T-cell (primary cell): ENCODE measurements at regions not wholly inside any gene's neighbourhood (a gene's known extent, or its start where the extent isn't known, plus 50 kb on each side); places are given as distances from the start of the nearest gene placed in this dataset.
"Not testable (repeated sequence)": the region's sequence is repeated elsewhere in the genome, so short reads cannot be mapped to it uniquely, and the experiment has no call there.

Experiments
- ATAC-seq, 4 experiments: fragments of 200-7000 bp in 3 of 4; fragments of 150-1000 bp in 1 of 4; cut with Tn5 transposase; replicated peaks in 1 of 4; 1 replicate in 3 of 4; 2 replicates in 1 of 4; pipeline ENCODE4 v1.10.0; 2021; ENCODE audit warnings: moderate library complexity in 3 of 4, mild to moderate bottlenecking in 2 of 4, moderate number of reproducible peaks in 1 of 4
- CTCF ChIA-PET, 2 donors: fragments of 300-600 bp; sonication (Branson Sonifier 250); formaldehyde crosslinking; loops; one replicate each; lab custom pipeline; 2022; ENCODE audit warnings: antibody characterized with exemption in 2 of 2; lab: Charles Lee
- POLR2A ChIA-PET, 2 donors: fragments of 300-600 bp; sonication (Branson Sonifier 250); formaldehyde crosslinking; loops; one replicate each; lab custom pipeline; 2022; ENCODE audit warnings: antibody characterized with exemption in 2 of 2; lab: Charles Lee
- DNase-seq, 35 experiments: peaks; one replicate each; pipeline versions ENCODE4 v3.0.0 to v3.0.0-alpha.2; 2013 to 2023
- H3K27ac ChIP-seq: one replicate; pipeline ENCODE4 v1.5.1; 2013; ENCODE audit warnings: low read length
- H3K27me3 ChIP-seq, 2 experiments: replicated peaks in 1 of 2; 1 replicate in 1 of 2; 2 replicates in 1 of 2; pipeline versions ENCODE4 v1.6.1 to v1.7.0; 2013; ENCODE audit warnings: low read length in 1 of 2, mixed read lengths in 1 of 2; ENCODE audit not compliant: control insufficient read depth in 2 of 2, insufficient read depth in 2 of 2; ENCODE audit errors: extremely low read depth in 1 of 2
- H3K36me3 ChIP-seq, 2 donors: 1 replicate in 1 of 2; 2 replicates in 1 of 2; pipeline versions ENCODE4 v1.6.1 to v1.7.0; 2013; ENCODE audit warnings: low read length in 1 of 2; ENCODE audit not compliant: control insufficient read depth in 2 of 2, insufficient read depth in 1 of 2; ENCODE audit errors: extremely low read depth in 1 of 2
- H3K4me1 ChIP-seq, 2 experiments: 1 replicate in 1 of 2; 2 replicates in 1 of 2; pipeline versions ENCODE4 v1.6.1 to v1.7.0; 2013; ENCODE audit warnings: low read length in 2 of 2, mixed read lengths in 1 of 2; ENCODE audit not compliant: insufficient read depth in 2 of 2, control insufficient read depth in 1 of 2; ENCODE audit errors: extremely low read depth in 1 of 2
- H3K4me3 ChIP-seq, 2 donors: 1 replicate in 1 of 2; 2 replicates in 1 of 2; pipeline versions ENCODE4 v1.5.1 to v1.7.0; 2013; ENCODE audit warnings: mild to moderate bottlenecking in 2 of 2, low read length in 1 of 2, moderate library complexity in 1 of 2; ENCODE audit not compliant: control insufficient read depth in 1 of 2; ENCODE audit errors: extremely low read depth in 1 of 2
- H3K9me3 ChIP-seq: 2 replicates; pipeline ENCODE4 v1.7.0; 2013
- H3K27ac Mint-ChIP-seq, 2 donors: one replicate each; pipeline ENCODE4 v1.8.0; 2020 to 2021; ENCODE audit warnings: mild to moderate bottlenecking in 2 of 2, mixed read lengths in 2 of 2
- H3K27me3 Mint-ChIP-seq, 2 donors: one replicate each; pipeline ENCODE4 v1.8.0; 2021 to 2022; ENCODE audit warnings: mixed read lengths in 2 of 2
- H3K36me3 Mint-ChIP-seq: one replicate; pipeline ENCODE4 v1.8.0; 2021; ENCODE audit warnings: mixed read lengths
- H3K4me1 Mint-ChIP-seq, 3 donors: one replicate each; pipeline ENCODE4 v1.8.0; 2020 to 2022; ENCODE audit warnings: mixed read lengths in 3 of 3, mild to moderate bottlenecking in 1 of 3
- H3K4me3 Mint-ChIP-seq, 3 donors: one replicate each; pipeline ENCODE4 v1.8.0; 2020 to 2022; ENCODE audit warnings: mild to moderate bottlenecking in 3 of 3, mixed read lengths in 3 of 3, moderate library complexity in 3 of 3
- H3K9me3 Mint-ChIP-seq, 3 donors: one replicate each; pipeline ENCODE4 v1.8.0; 2020 to 2022; ENCODE audit warnings: mixed read lengths in 3 of 3
- WGBS: methylation state at CpG from one replicate; pipeline ENCODE4 v1.1.5; 2013; ENCODE audit warnings: missing lambda C conversion rate; ENCODE audit not compliant: insufficient coverage; 5-methylcytosine and 5-hydroxymethylcytosine counted together

- H3K36me3 ChIP-seq, H3K27ac ChIP-seq, H3K4me3 ChIP-seq, H3K4me1 Mint-ChIP-seq, H3K36me3 Mint-ChIP-seq, H3K9me3 ChIP-seq, H3K4me1 ChIP-seq, POLR2A ChIA-PET, ATAC-seq, CTCF ChIA-PET, H3K4me3 Mint-ChIP-seq, H3K27ac Mint-ChIP-seq, DNase-seq, H3K9me3 Mint-ChIP-seq, H3K27me3 ChIP-seq, H3K27me3 Mint-ChIP-seq: not testable (repeated sequence)
- 80% methylated on average over 3 of the region's 6 CpGs for WGBS
Observed at GRCh38 chr7:32816409-32816948, 75.1 kb downstream of the KBTBD2 start.

GRCh38 chr7:32814779-32815178 is 76.8 kb downstream of the KBTBD2 start:
- H3K4me1 ChIP-seq, DNase-seq, H3K4me1 Mint-ChIP-seq, H3K36me3 ChIP-seq, H3K36me3 Mint-ChIP-seq, H3K4me3 ChIP-seq, H3K4me3 Mint-ChIP-seq, H3K27me3 ChIP-seq, H3K9me3 Mint-ChIP-seq, H3K9me3 ChIP-seq, ATAC-seq, H3K27ac Mint-ChIP-seq, H3K27ac ChIP-seq, POLR2A ChIA-PET, H3K27me3 Mint-ChIP-seq: not testable (repeated sequence)
- CTCF ChIA-PET: interaction anchor here in 1 of 2 donors (0.7 kb wide), 1 partner anchor 169 kb away, joined by 4 read pairs; no protein-coding TSS in a partner anchor

GRCh38 chr7:32809871-32810270 is 81.7 kb downstream of the KBTBD2 start:
- H3K36me3 Mint-ChIP-seq: no peaks in the 10 kb centered on the region
- Histone ChIP-seq H3K36me3 (no peaks in the 10 kb centered on the region), H3K27ac (no peak overlapping the region), H3K4me3 (no peak overlapping the region), H3K9me3 (no peaks in the 10 kb centered on the region), H3K4me1 (no peaks in the 10 kb centered on the region), H3K27me3 (peaks cover 0 to 7% of the 10 kb centered on the region in 2 experiments)
- H3K9me3 Mint-ChIP-seq: no peaks in the 10 kb centered on the region
- ATAC-seq (no peak), DNase-seq (no peak)
- CTCF ChIA-PET: no interaction called here
- POLR2A ChIA-PET: no interaction called here
- no peak overlapping the region for H3K27ac Mint-ChIP-seq
- no peak overlapping the region for H3K4me3 Mint-ChIP-seq
- no CpG with 5 or more reads among the region's 2 CpGs for whole genome bisulfite sequencing
- no peaks in the 10 kb centered on the region for H3K4me1 Mint-ChIP-seq
- peaks cover 0 to 4% of the 10 kb centered on the region in 2 donors for H3K27me3 Mint-ChIP-seq

GRCh38 chr7:32809347-32809746 is 82.2 kb downstream of the KBTBD2 start:
- H3K27ac Mint-ChIP-seq: no peak overlapping the region

GRCh38 chr7:32803406-32804141 is 88.0 kb downstream of the KBTBD2 start:
- no peaks in the 10 kb centered on the region for H3K36me3 Mint-ChIP-seq
- H3K27ac Mint-ChIP-seq: no peak overlapping the region
- CTCF ChIA-PET: no interaction called here
- DNase-seq (no peak), ATAC-seq (no peak)
- H3K4me1 ChIP-seq: no peaks in the 10 kb centered on the region
- no peak overlapping the region for H3K4me3 ChIP-seq
- peaks cover 0 to 7% of the 10 kb centered on the region in 2 experiments for H3K27me3 ChIP-seq
- POLR2A ChIA-PET: no interaction called here
- peaks cover 0 to 2% (median 0%) of the 10 kb centered on the region in 3 donors for H3K4me1 Mint-ChIP-seq
- H3K36me3 ChIP-seq: no peaks in the 10 kb centered on the region
- H3K4me3 Mint-ChIP-seq: no peak overlapping the region
- peaks cover 0 to 12% of the 10 kb centered on the region in 2 donors for H3K27me3 Mint-ChIP-seq
- no peaks in the 10 kb centered on the region for H3K9me3 ChIP-seq
- H3K9me3 Mint-ChIP-seq: peaks cover 6 to 17% (median 7%) of the 10 kb centered on the region in 3 donors
- no CpG with 5 or more reads among the region's 1 CpG for WGBS
- H3K27ac ChIP-seq: no peak overlapping the region

More at GRCh38 chr7:32809347-32809746, 82.2 kb downstream of the KBTBD2 start:
- no peak overlapping the region for H3K4me3 Mint-ChIP-seq
- ATAC-seq (no peak), DNase-seq (no peak)
- Histone ChIP-seq H3K4me1 (no peaks in the 10 kb centered on the region), H3K27me3 (peaks cover 0 to 7% of the 10 kb centered on the region in 2 experiments), H3K36me3 (no peaks in the 10 kb centered on the region), H3K9me3 (no peaks in the 10 kb centered on the region), H3K4me3 (no peak overlapping the region), H3K27ac (no peak overlapping the region)
- ChIA-PET POLR2A (interaction anchor here in 1 of 2 donors (0.7 kb wide), 1 partner anchor 301 kb away, joined by 4 read pairs; no protein-coding TSS in a partner anchor), CTCF (interaction anchor here in 1 of 2 donors (0.7 kb wide), 1 partner anchor 357 kb away, joined by 7 read pairs; no protein-coding TSS in a partner anchor)
- H3K4me1 Mint-ChIP-seq: no peaks in the 10 kb centered on the region
- no peaks in the 10 kb centered on the region for H3K9me3 Mint-ChIP-seq
- H3K36me3 Mint-ChIP-seq: no peaks in the 10 kb centered on the region
- peaks cover 0 to 4% of the 10 kb centered on the region in 2 donors for H3K27me3 Mint-ChIP-seq
- WGBS: no CpG with 5 or more reads among the region's 2 CpGs

GRCh38 chr7:32802305-32802910 is 89.2 kb downstream of the KBTBD2 start:
- Histone ChIP-seq H3K4me3 (no peak overlapping the region), H3K9me3 (no peaks in the 10 kb centered on the region), H3K27me3 (peaks cover 0 to 3% of the 10 kb centered on the region in 2 experiments), H3K36me3 (no peaks in the 10 kb centered on the region), H3K4me1 (no peaks in the 10 kb centered on the region), H3K27ac (no peak overlapping the region)
- WGBS: 70% methylated on average over 2 of the region's 3 CpGs
- no peak overlapping the region for H3K27ac Mint-ChIP-seq
- H3K36me3 Mint-ChIP-seq: no peaks in the 10 kb centered on the region
- H3K4me1 Mint-ChIP-seq: peaks cover 0 to 2% (median 0%) of the 10 kb centered on the region in 3 donors
- no peak overlapping the region for H3K4me3 Mint-ChIP-seq
- H3K27me3 Mint-ChIP-seq: peaks cover 0 to 15% of the 10 kb centered on the region in 2 donors
- peaks cover 6 to 17% (median 7%) of the 10 kb centered on the region in 3 donors for H3K9me3 Mint-ChIP-seq
- CTCF ChIA-PET: interaction anchor here in 1 of 2 donors (1.7 kb wide), 1 partner anchor 44 kb away, joined by 4 read pairs; no protein-coding TSS in a partner anchor
- no peak for ATAC-seq
- POLR2A ChIA-PET: interaction anchor here in 1 of 2 donors (0.5 kb wide), 1 partner anchor 1042 kb away, joined by 9 read pairs; no protein-coding TSS in a partner anchor
- no peak for DNase-seq
